ENCODE measurements at regions not wholly inside any gene's neighbourhood (a gene's known extent, or its start where the extent isn't known, plus 50 kb on each side); places are given as distances from the start of the nearest gene placed in this dataset.

DNA sequence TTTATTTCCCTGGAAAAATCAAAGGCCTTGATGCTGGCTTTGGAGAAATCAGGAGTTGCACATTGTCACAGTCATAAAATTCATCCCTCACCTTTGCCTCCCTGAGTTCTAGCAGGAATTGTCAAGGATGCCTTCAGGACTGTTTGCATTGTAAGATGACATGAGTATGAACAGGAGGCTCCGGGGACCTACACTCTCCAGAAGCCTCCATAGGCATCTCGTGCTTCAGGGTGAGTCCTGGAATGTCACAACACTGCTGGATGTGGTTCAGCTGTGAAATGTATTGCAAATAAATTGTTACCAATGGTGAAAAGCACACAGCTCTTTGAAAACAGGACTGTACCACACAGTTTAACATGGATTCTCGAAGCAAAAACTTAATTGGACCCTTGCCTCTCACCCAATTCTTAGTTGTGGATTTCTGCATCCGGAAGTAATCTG, 535.4 kb upstream of the C16orf82 start:
- no peak for ATAC-seq (ENCODE audit: low FRiP score)
- TF ChIP-seq, protein P1, sequence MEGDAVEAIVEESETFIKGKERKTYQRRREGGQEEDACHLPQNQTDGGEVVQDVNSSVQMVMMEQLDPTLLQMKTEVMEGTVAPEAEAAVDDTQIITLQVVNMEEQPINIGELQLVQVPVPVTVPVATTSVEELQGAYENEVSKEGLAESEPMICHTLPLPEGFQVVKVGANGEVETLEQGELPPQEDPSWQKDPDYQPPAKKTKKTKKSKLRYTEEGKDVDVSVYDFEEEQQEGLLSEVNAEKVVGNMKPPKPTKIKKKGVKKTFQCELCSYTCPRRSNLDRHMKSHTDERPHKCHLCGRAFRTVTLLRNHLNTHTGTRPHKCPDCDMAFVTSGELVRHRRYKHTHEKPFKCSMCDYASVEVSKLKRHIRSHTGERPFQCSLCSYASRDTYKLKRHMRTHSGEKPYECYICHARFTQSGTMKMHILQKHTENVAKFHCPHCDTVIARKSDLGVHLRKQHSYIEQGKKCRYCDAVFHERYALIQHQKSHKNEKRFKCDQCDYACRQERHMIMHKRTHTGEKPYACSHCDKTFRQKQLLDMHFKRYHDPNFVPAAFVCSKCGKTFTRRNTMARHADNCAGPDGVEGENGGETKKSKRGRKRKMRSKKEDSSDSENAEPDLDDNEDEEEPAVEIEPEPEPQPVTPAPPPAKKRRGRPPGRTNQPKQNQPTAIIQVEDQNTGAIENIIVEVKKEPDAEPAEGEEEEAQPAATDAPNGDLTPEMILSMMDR (IDR thresholded peaks at IDR 0.05) = no peak
- DNase-seq (ENCODE audit: low spot score) = no peak

DNA sequence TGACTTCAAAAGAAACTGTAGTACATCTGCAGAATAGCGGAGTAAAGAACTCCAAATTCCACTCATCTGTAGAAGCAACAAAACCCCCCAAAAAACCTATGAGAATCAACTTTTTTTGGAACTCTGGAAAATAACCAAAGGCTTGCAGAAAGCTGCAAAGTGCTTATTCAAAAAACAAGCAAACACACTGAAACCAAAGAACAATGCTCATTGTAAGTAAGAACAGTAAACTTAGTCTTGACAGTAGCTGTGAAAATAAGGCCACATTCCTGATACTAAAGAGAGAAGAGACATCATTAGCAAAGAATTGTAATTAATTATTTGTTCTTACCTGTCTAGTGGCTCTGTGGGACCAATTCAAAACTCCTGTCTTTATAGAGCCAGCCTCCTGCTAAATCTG, 534.3 kb upstream of the C16orf82 start:
- DNase-seq (ENCODE audit: low spot score) (no peak), ATAC-seq (ENCODE audit: low FRiP score) (no peak)
- TF ChIP-seq, protein P1 (IDR thresholded peaks at IDR 0.05) = no peak

- DNase-seq (ENCODE audit: low spot score) = no peak
- TF ChIP-seq, protein P1 (IDR thresholded peaks at IDR 0.05) = no peak
Observed at GRCh38 chr16:26542198-26542597, 524.5 kb upstream of the C16orf82 start.

GRCh38 chr16:26546573-26546972, 520.2 kb upstream of the C16orf82 start:
- no peak for ATAC-seq (ENCODE audit: low FRiP score)
- TF ChIP-seq, protein P1 (IDR thresholded peaks at IDR 0.05) = no peak
- no peak for DNase-seq (ENCODE audit: low spot score)

More at GRCh38 chr16:26542198-26542597, 524.5 kb upstream of the C16orf82 start:
- no peak for ATAC-seq (ENCODE audit: low FRiP score)

DNA sequence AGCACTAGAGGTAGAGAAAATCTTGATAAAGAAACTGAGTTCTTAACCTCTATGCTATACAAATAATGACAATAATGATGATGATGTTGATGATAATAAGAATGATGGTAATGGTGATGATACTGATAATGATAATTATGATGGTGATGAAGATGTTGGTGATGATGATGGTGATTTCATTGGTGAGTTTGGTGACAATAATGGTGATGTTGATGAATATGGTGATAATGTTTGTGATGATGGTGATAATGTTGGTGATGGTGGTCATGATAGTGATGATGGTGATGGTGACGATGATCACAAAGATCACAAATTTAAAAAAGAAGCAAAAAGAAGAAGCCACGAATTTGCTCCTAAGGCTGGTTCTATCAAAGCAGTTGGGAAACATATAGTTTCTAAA, 519.0 kb upstream of the C16orf82 start:
- DNase-seq (ENCODE audit: low spot score) (no peak), ATAC-seq (ENCODE audit: low FRiP score) (no peak)
- TF ChIP-seq, protein P1 (IDR thresholded peaks at IDR 0.05) = no peak

DNA sequence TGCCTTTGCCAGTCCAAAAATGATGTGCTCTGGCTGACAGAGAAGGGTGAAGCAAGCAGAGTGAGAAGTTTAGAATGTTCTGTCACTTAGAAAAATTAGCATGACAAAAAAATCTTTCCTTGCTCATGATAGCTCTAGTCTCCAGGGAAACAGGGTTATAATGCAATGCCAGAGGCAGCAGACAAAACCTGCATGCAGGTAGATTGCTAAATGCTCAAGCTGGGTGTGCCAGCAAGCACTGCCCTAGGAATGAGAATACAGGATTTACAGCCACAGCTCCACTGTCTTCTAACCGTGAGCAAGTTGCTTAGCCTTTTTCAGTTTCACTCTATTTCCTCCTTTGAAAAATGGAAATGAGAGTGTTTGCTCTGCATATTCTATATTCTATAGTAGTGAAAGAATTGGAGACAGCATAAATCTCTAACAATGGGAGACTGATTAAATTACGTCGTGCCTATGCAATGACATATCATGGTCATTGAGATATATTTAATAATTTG, 516.6 kb upstream of the C16orf82 start:
- TF ChIP-seq, protein P1 (IDR thresholded peaks at IDR 0.05) = no peak
- no peak for ATAC-seq (ENCODE audit: low FRiP score)
- DNase-seq (ENCODE audit: low spot score) = no peak

GRCh38 chr16:26554030-26554429, 512.7 kb upstream of the C16orf82 start:
- no peak for ATAC-seq (ENCODE audit: low FRiP score)
- TF ChIP-seq, protein P1 (IDR thresholded peaks at IDR 0.05) = no peak
- DNase-seq (ENCODE audit: low spot score) = no peak

Measured in omental fat pad (tissue), 3 donors.